Mesenchymal stem cell (in vitro differentiated cells and primary cell): ENCODE measurements at regions not wholly inside any gene's neighbourhood (a gene's known extent, or its start where the extent isn't known, plus 50 kb on each side); places are given as distances from the start of the nearest gene placed in this dataset.

ENCODE experiments used
- DNase-seq: peaks from one replicate; pipeline ENCODE4 v3.0.0-alpha.2; 2013
- H2AFZ ChIP-seq: one replicate; pipeline ENCODE4 v1.6.1; 2013; ENCODE audit warnings: low read depth, mild to moderate bottlenecking, control low read depth, inconsistent platforms, low read length, moderate library complexity
- H2AK5ac ChIP-seq: 2 replicates; pipeline ENCODE4 v1.6.1; 2013; ENCODE audit warnings: low read length, moderate library complexity, mild to moderate bottlenecking, inconsistent platforms; ENCODE audit not compliant: severe bottlenecking
- H2BK120ac ChIP-seq: one replicate; pipeline ENCODE4 v1.6.1; 2013; ENCODE audit warnings: low read depth, mild to moderate bottlenecking, inconsistent platforms, low read length, moderate library complexity
- H2BK12ac ChIP-seq, 2 experiments: one replicate each; pipeline ENCODE4 v1.6.1; 2013; ENCODE audit warnings: inconsistent platforms in 2 of 2, low read length in 2 of 2, mild to moderate bottlenecking in 2 of 2, moderate library complexity in 2 of 2, control low read depth in 1 of 2
- H2BK15ac ChIP-seq: one replicate; pipeline ENCODE4 v1.6.1; 2013; ENCODE audit warnings: mild to moderate bottlenecking, low read depth, inconsistent platforms; ENCODE audit not compliant: poor library complexity, severe bottlenecking
- H2BK5ac ChIP-seq: 2 replicates; pipeline ENCODE4 v1.6.1; 2013; ENCODE audit warnings: low read depth, mild to moderate bottlenecking, low read length, control low read depth, inconsistent platforms; ENCODE audit not compliant: poor library complexity, severe bottlenecking
- H3K14ac ChIP-seq, 2 experiments: one replicate each; pipeline ENCODE4 v1.6.1; 2013; ENCODE audit warnings: inconsistent platforms in 2 of 2, low read length in 2 of 2, control low read depth in 1 of 2, mild to moderate bottlenecking in 1 of 2, moderate library complexity in 1 of 2
- H3K18ac ChIP-seq, 2 experiments: one replicate each; pipeline ENCODE4 v1.6.1; 2013; ENCODE audit warnings: inconsistent platforms in 2 of 2, low read length in 2 of 2, control low read depth in 1 of 2, low read depth in 1 of 2, mild to moderate bottlenecking in 1 of 2
- H3K23ac ChIP-seq, 2 experiments: one replicate each; pipeline ENCODE4 v1.6.1; 2013; ENCODE audit warnings: inconsistent platforms in 2 of 2, low read length in 2 of 2, mild to moderate bottlenecking in 2 of 2, moderate library complexity in 2 of 2, control low read depth in 1 of 2
- H3K27ac ChIP-seq: 2 replicates; pipeline ENCODE4 v1.5.1; 2013; ENCODE audit warnings: mild to moderate bottlenecking, moderate library complexity, low read length, control low read depth, inconsistent platforms; ENCODE audit not compliant: poor library complexity, severe bottlenecking
- H3K27me3 ChIP-seq, 2 experiments: 2 replicates each; pipeline versions ENCODE4 v1.6.1 to v1.7.0; 2013; ENCODE audit warnings: low read length in 2 of 2, mild to moderate bottlenecking in 2 of 2, moderate library complexity in 2 of 2, control low read depth in 1 of 2, inconsistent platforms in 1 of 2; ENCODE audit not compliant: control insufficient read depth in 1 of 2, insufficient read depth in 1 of 2
- H3K36me3 ChIP-seq, 2 experiments: 2 replicates each; pipeline versions ENCODE4 v1.6.1 to v1.7.0; 2013; ENCODE audit warnings: low read length in 2 of 2, control low read depth in 1 of 2, inconsistent platforms in 1 of 2, low read depth in 1 of 2, mild to moderate bottlenecking in 1 of 2; ENCODE audit not compliant: insufficient read depth in 2 of 2, control insufficient read depth in 1 of 2
- H3K4ac ChIP-seq, 2 experiments: one replicate each; pipeline ENCODE4 v1.6.1; 2013; ENCODE audit warnings: inconsistent platforms in 2 of 2, low read length in 2 of 2, mild to moderate bottlenecking in 2 of 2, moderate library complexity in 2 of 2, control low read depth in 1 of 2, low read depth in 1 of 2
- H3K4me1 ChIP-seq: 2 replicates; pipeline ENCODE4 v1.6.1; 2013; ENCODE audit warnings: low read depth, low read length, control low read depth; ENCODE audit not compliant: control insufficient read depth, insufficient read depth
- H3K4me2 ChIP-seq: 2 replicates; pipeline ENCODE4 v1.6.1; 2013; ENCODE audit warnings: low read length, mild to moderate bottlenecking, inconsistent platforms; ENCODE audit not compliant: poor library complexity, severe bottlenecking
- H3K4me3 ChIP-seq, 2 experiments: 2 replicates each; pipeline versions ENCODE4 v1.5.1 to v1.7.0; 2013; ENCODE audit warnings: low read length in 2 of 2, mild to moderate bottlenecking in 2 of 2, control low read depth in 1 of 2, low read depth in 1 of 2; ENCODE audit not compliant: insufficient read depth in 1 of 2
- H3K79me1 ChIP-seq: replicated peaks from 2 replicates; pipeline ENCODE4 v1.6.1; 2013; ENCODE audit warnings: mild to moderate bottlenecking, control low read depth, low read length, inconsistent platforms; ENCODE audit not compliant: poor library complexity, severe bottlenecking
- H3K9ac ChIP-seq: 2 replicates; pipeline ENCODE4 v1.7.0; 2013; ENCODE audit warnings: mild to moderate bottlenecking, low read length, moderate library complexity
- H3K9me3 ChIP-seq: 2 replicates; pipeline ENCODE4 v1.7.0; 2013; ENCODE audit warnings: mild to moderate bottlenecking, low read length; ENCODE audit not compliant: control insufficient read depth
- H4K8ac ChIP-seq: one replicate; pipeline ENCODE4 v1.6.1; 2013; ENCODE audit warnings: inconsistent platforms, mild to moderate bottlenecking, low read length, moderate library complexity
- H4K91ac ChIP-seq: one replicate; pipeline ENCODE4 v1.6.1; 2013; ENCODE audit warnings: mild to moderate bottlenecking, low read length, inconsistent platforms
- WGBS: methylation state at CpG from one replicate; pipeline ENCODE4 v1.1.7; 2013; ENCODE audit warnings: mixed read lengths; 5-methylcytosine and 5-hydroxymethylcytosine counted together

GRCh38 chr4:186875476-186875875 lies 151.8 kb upstream of the FAT1 start:
- Histone ChIP-seq H3K4me2 (no peak overlapping the region), H3K4me3 (no peak overlapping the region), H3K9ac (no peak overlapping the region), H2AK5ac (no peak overlapping the region), H2BK5ac (no peak overlapping the region), H3K79me1 (no peaks in the 10 kb centered on the region), H3K27ac (no peak overlapping the region), H2BK120ac (no peak overlapping the region), H3K9me3 (peaks cover 7% of the 10 kb centered on the region), H2AFZ (no peak overlapping the region), H3K23ac (no peak overlapping the region), H4K91ac (no peak overlapping the region), H2BK12ac (no peak overlapping the region), H3K36me3 (no peaks in the 10 kb centered on the region), H3K4me1 (no peaks in the 10 kb centered on the region), H3K27me3 (no peaks in the 10 kb centered on the region), H3K4ac (no peak overlapping the region), H3K18ac (no peak overlapping the region), H4K8ac (no peak overlapping the region), H3K14ac (no peak overlapping the region), H2BK15ac (no peak overlapping the region)
- WGBS: no CpG with 5 or more reads among the region's 1 CpG
- no peak for DNase-seq

- no peak overlapping the region for H2BK12ac ChIP-seq
- no peak overlapping the region for H2BK5ac ChIP-seq
- H3K27me3 ChIP-seq: no peaks in the 10 kb centered on the region
- 93% methylated on average over 5 of the region's 6 CpGs for whole genome bisulfite sequencing
- H2BK120ac ChIP-seq: no peak overlapping the region
- H4K91ac ChIP-seq: no peak overlapping the region
- no peak overlapping the region for H2AFZ ChIP-seq
- no peaks in the 10 kb centered on the region for H3K4me1 ChIP-seq
- H3K36me3 ChIP-seq: no peaks in the 10 kb centered on the region
- peaks cover 7% of the 10 kb centered on the region for H3K9me3 ChIP-seq
- H4K8ac ChIP-seq: no peak overlapping the region
- no peak overlapping the region for H3K27ac ChIP-seq
- no peak overlapping the region for H2BK15ac ChIP-seq
- no peaks in the 10 kb centered on the region for H3K79me1 ChIP-seq
- no peak overlapping the region for H3K23ac ChIP-seq
- H3K18ac ChIP-seq: peak overlapping the region in 1 of 2 experiments; percentile 22
- H3K4me3 ChIP-seq: no peak overlapping the region
- DNase-seq: no peak
- H2AK5ac ChIP-seq: no peak overlapping the region
- H3K4ac ChIP-seq: no peak overlapping the region
- H3K9ac ChIP-seq: no peak overlapping the region
- H3K14ac ChIP-seq: no peak overlapping the region
- no peak overlapping the region for H3K4me2 ChIP-seq
Measured at GRCh38 chr4:186876961-186877626, 153.4 kb upstream of the FAT1 start.

- H3K79me1 ChIP-seq: no peaks in the 10 kb centered on the region
- no peak overlapping the region for H3K27ac ChIP-seq
- H3K9ac ChIP-seq: no peak overlapping the region
- H3K23ac ChIP-seq: no peak overlapping the region
- H3K9me3 ChIP-seq: peaks cover 2% of the 10 kb centered on the region
- H3K18ac ChIP-seq: no peak overlapping the region
- no peak overlapping the region for H3K4me3 ChIP-seq
- H3K36me3 ChIP-seq: no peaks in the 10 kb centered on the region
- no peak for DNase-seq
- no peak overlapping the region for H3K4ac ChIP-seq
- H4K91ac ChIP-seq: no peak overlapping the region
- H2BK12ac ChIP-seq: no peak overlapping the region
- no peaks in the 10 kb centered on the region for H3K4me1 ChIP-seq
- H4K8ac ChIP-seq: no peak overlapping the region
- H3K27me3 ChIP-seq: no peaks in the 10 kb centered on the region
- H2BK15ac ChIP-seq: no peak overlapping the region
- no peak overlapping the region for H3K14ac ChIP-seq
- no peak overlapping the region for H3K4me2 ChIP-seq
- no peak overlapping the region for H2BK120ac ChIP-seq
- WGBS: 95% methylated on average over 2 of the region's 2 CpGs
- no peak overlapping the region for H2AFZ ChIP-seq
- H2BK5ac ChIP-seq: no peak overlapping the region
- no peak overlapping the region for H2AK5ac ChIP-seq
Measured at GRCh38 chr4:186878203-186878776, 154.6 kb upstream of the FAT1 start.

GRCh38 chr4:186881521-186882220 lies 158.0 kb upstream of the FAT1 start:
- H3K27me3 ChIP-seq: no peaks in the 10 kb centered on the region
- no peak overlapping the region for H2AK5ac ChIP-seq
- H3K27ac ChIP-seq: peak overlapping the region; percentile 88
- no peak overlapping the region for H3K4ac ChIP-seq
- H2BK15ac ChIP-seq: no peak overlapping the region
- H3K23ac ChIP-seq: no peak overlapping the region
- no peak overlapping the region for H2BK12ac ChIP-seq
- H3K18ac ChIP-seq: no peak overlapping the region
- H4K91ac ChIP-seq: no peak overlapping the region
- WGBS: 81% methylated on average over 2 of the region's 3 CpGs
- H3K4me1 ChIP-seq: peaks cover 7% of the 10 kb centered on the region
- DNase-seq: peak; percentile 65
- H3K14ac ChIP-seq: no peak overlapping the region
- H3K36me3 ChIP-seq: no peaks in the 10 kb centered on the region
- H2BK120ac ChIP-seq: no peak overlapping the region
- H3K4me3 ChIP-seq: no peak overlapping the region
- H3K4me2 ChIP-seq: no peak overlapping the region
- no peak overlapping the region for H2BK5ac ChIP-seq
- no peaks in the 10 kb centered on the region for H3K79me1 ChIP-seq
- peak overlapping the region; percentile 12 for H3K9ac ChIP-seq
- no peak overlapping the region for H4K8ac ChIP-seq
- H3K9me3 ChIP-seq: no peaks in the 10 kb centered on the region
- no peak overlapping the region for H2AFZ ChIP-seq
